HG03097 (cell line): ENCODE measurements at regions not wholly inside any gene's neighbourhood (a gene's known extent, or its start where the extent isn't known, plus 50 kb on each side); places are given as distances from the start of the nearest gene placed in this dataset.
"Not testable (repeated sequence)": the region's sequence is repeated elsewhere in the genome, so short reads cannot be mapped to it uniquely, and the experiment has no call there.

Experiments
- ATAC-seq: cut with Tn5 transposase; IDR thresholded peaks from one replicate; pipeline ENCODE4 v1.9.1; 2021; ENCODE audit not compliant: unreplicated experiment, low FRiP score

GRCh38 chr3:43838009-43838758 is 147.4 kb downstream of the ABHD5 start:
- no peak for ATAC-seq

GRCh38 chr3:43838877-43839276 is 148.1 kb downstream of the ABHD5 start:
- ATAC-seq = no peak

- ATAC-seq = no peak
These were observed 152.6 kb downstream of the ABHD5 start for GRCh38 chr3:43843386-43843785.

- ATAC-seq = no peak
These were observed 154.0 kb downstream of the ABHD5 start for GRCh38 chr3:43844757-43845156.

- ATAC-seq = not testable (repeated sequence)
These were observed 154.8 kb downstream of the ABHD5 start for GRCh38 chr3:43845553-43845952.

DNA sequence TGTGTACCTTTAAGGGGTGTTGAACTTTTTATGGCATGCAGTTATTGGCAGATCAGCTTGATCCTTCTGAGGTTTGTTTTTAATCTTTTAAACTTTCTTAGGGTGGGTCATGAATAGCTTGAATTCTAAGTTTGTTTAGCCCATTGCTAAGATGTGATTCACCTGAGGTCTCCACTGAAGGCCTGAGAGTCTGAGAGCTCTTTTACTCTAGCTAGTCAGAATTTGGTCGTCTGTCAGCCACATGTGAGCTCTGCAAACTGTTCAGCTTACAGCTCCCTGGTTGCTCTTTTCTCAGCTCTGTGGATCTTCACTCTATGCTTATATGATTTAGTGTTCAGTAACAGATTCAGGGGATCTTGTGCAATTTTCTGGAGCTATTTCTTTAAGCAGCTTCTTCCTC is 161.3 kb downstream of the ABHD5 start:
- ATAC-seq = no peak

GRCh38 chr3:43854283-43854682 is 163.5 kb downstream of the ABHD5 start:
- no peak for ATAC-seq

- no peak for ATAC-seq
These were observed 164.2 kb downstream of the ABHD5 start for GRCh38 chr3:43854916-43855315.

DNA sequence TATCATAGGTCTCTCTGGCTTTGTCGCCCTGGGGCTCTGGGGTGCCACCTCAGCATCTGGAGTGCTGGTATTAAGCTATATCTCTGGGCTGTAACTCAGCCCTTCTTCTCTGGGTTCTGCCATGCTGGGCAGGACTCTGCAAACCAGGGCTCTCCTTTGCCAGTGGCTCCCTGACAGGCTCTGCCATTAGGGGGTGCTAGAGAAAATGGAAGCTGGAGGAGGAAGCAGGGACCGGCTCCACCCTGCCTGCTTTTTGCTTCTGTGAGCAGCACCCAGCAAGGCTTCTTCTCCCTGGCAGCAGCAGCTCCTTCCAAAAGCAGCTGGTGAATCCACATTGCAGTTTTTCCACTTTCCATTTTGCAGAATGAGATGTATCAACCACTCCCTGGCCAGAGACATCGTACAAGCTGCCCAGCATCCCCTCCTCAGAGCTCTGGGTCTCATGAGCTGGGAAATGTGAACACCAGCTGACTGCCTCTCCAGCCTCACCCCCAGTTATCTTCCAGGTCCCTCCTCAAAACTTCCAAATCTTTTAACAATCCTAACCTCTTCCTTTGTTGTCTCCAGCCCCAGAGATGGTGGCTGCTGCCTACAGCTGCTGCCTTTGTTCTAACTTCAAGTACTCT is 165.0 kb downstream of the ABHD5 start:
- no peak for ATAC-seq

- ATAC-seq = no peak
These were observed 165.6 kb downstream of the ABHD5 start for GRCh38 chr3:43856351-43856750.

- no peak for ATAC-seq
These were observed 166.0 kb downstream of the ABHD5 start for GRCh38 chr3:43856761-43857160.

DNA sequence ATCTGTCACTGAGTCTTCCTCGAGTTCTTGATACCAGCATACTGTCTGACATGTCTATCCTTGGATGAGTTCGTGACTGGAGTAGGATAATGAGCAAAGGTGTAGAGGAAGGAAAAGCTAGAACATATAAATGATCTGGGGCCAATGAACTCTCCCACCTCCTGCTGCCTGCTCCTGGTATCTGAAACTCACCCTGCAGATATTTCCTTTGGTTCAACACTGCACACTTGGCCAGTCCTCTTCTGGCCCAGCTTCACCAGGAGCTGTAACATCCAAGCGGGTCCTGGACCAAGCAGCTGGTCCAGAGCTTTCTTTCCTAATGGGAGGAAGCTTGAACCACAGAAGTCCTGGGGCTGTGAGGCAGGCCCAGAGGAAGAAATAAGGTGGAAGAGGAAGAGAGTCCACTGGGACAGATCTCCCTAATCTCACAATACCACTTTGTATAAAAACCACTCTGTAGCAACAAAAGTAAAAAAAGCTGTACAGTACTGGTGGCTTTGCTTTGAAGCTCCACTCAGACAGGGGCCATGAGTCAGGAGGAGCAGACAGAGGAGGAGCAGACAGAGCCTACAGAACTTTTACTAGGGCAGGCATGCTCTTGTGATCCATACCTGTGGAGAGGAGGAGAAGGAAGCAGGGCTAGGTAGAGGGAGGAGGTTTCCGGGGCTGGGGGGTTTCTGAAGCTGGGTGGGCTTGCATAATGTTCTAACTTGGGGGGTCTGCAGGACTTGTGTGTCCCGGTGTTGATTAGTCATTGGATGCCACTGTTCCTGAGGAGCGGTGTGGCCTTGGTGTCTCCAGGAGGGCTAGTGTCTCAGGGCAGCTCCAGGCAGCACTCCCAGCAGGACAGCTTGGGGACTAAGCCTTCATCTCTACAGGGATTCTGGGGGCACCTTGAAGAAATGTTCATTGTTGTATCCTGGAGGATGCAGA is 166.9 kb downstream of the ABHD5 start:
- ATAC-seq = no peak

- ATAC-seq = no peak
These were observed 167.6 kb downstream of the ABHD5 start for GRCh38 chr3:43858294-43858701.

GRCh38 chr3:43859766-43860165 is 169.0 kb downstream of the ABHD5 start:
- ATAC-seq = no peak

DNA sequence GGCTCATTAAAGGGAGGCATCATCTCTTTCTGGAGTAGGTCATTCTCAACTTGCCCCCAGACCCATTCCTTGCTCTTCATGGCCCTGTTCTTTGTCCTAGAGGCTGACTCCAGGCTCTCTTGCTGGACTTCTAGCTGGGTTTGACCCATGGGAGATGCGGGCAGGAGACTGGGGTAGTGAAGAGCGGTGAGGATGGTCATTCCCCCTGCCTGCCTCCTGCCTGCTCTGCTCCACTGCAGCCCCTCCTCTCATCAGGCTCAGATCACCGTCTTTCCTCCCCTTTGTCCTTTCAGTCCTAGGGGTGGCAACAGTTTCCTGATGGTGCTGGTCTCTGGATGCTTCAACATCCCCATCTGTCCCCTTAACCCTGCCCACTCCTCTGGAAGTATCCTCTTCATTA is 170.9 kb downstream of the ABHD5 start:
- ATAC-seq = no peak

GRCh38 chr3:43862470-43862869 is 171.7 kb downstream of the ABHD5 start:
- ATAC-seq = no peak

- no peak for ATAC-seq
These were observed 172.5 kb downstream of the ABHD5 start for GRCh38 chr3:43862992-43863805.

- ATAC-seq = no peak
These were observed 173.5 kb downstream of the ABHD5 start for GRCh38 chr3:43863966-43864933.

DNA sequence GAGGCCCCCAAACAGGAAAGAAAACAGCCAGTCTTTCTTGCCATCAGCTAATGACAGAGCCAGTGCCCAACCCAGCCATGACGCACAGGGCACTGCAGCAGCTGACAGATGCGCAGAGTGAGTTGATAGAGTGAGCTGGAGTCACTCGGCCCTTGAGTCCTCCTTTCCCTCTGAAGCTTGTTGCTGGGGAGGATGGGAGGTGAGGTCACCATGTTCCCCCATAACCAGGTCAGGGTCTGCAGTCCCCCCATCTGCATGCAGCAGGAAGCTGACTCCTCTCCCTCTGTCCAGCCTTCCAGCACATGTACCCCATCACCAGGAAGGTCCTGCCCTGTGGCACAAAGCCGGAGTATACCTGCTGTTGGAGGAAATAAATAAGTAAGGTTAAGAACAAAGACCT is 174.6 kb downstream of the ABHD5 start:
- no peak for ATAC-seq
